C1 segment of cervical spinal cord (tissue), 14 donors: ENCODE measurements at regions not wholly inside any gene's neighbourhood (a gene's known extent, or its start where the extent isn't known, plus 50 kb on each side); places are given as distances from the start of the nearest gene placed in this dataset.
A peak's percentile ranks its signal among the peaks of the same experiment; 100 is the strongest.

Source experiments
- DNase-seq, 14 donors: peaks; one replicate each; lab custom pipeline; 2025; lab: John Stamatoyannopoulos, UW

GRCh38 chr11:15580056-15580774 is 465.5 kb downstream of the INSC start:
- DNase-seq = no peak

- no peak for DNase-seq
Measured at GRCh38 chr11:15580775-15581095, 466.0 kb downstream of the INSC start.

- no peak for DNase-seq
Measured at GRCh38 chr11:15584158-15584557, 469.4 kb downstream of the INSC start.

GRCh38 chr11:15585602-15586331 is 471.0 kb downstream of the INSC start:
- no peak for DNase-seq

GRCh38 chr11:15586741-15587473 is 472.2 kb downstream of the INSC start:
- DNase-seq = peak in 1 of 14 donors; percentile 13

- DNase-seq = no peak
Measured at GRCh38 chr11:15589070-15589626, 474.4 kb downstream of the INSC start.

GRCh38 chr11:15590132-15590531 is 475.4 kb downstream of the INSC start:
- no peak for DNase-seq

GRCh38 chr11:15591112-15591537 is 476.4 kb downstream of the INSC start:
- no peak for DNase-seq

GRCh38 chr11:15594607-15595006 is 479.9 kb downstream of the INSC start:
- no peak for DNase-seq

GRCh38 chr11:15599376-15599775 is 484.7 kb downstream of the INSC start:
- DNase-seq = peak in 1 of 14 donors; percentile 69

GRCh38 chr11:15602047-15602446 is 487.3 kb downstream of the INSC start:
- no peak for DNase-seq

GRCh38 chr11:15602785-15603567 is 488.3 kb downstream of the INSC start:
- peak in 1 of 14 donors; percentile 23 for DNase-seq

GRCh38 chr11:15605094-15605493 is 490.4 kb downstream of the INSC start:
- DNase-seq = no peak

GRCh38 chr11:15607361-15608036 is 492.8 kb downstream of the INSC start:
- DNase-seq = no peak

GRCh38 chr11:15609445-15609844 is 494.7 kb downstream of the INSC start:
- no peak for DNase-seq

- no peak for DNase-seq
Measured at GRCh38 chr11:15610881-15611280, 496.2 kb downstream of the INSC start.

GRCh38 chr11:15613251-15613650 is 498.5 kb downstream of the INSC start:
- no peak for DNase-seq

- DNase-seq = no peak
Measured at GRCh38 chr11:15613789-15614188, 499.1 kb downstream of the INSC start.

GRCh38 chr11:15615398-15616096 is 500.8 kb downstream of the INSC start:
- DNase-seq = peak in 8 of 14 donors; percentile 2 to 92 (median 14)
